Fibroblast of peridontal ligament (primary cell): ENCODE measurements at regions not wholly inside any gene's neighbourhood (a gene's known extent, or its start where the extent isn't known, plus 50 kb on each side); places are given as distances from the start of the nearest gene placed in this dataset.
A peak's percentile ranks its signal among the peaks of the same experiment; 100 is the strongest.

ENCODE experiments used
- DNase-seq: peaks from one replicate; pipeline ENCODE4 v3.0.0-alpha.2; 2010; ENCODE audit errors: extremely low read depth

DNA sequence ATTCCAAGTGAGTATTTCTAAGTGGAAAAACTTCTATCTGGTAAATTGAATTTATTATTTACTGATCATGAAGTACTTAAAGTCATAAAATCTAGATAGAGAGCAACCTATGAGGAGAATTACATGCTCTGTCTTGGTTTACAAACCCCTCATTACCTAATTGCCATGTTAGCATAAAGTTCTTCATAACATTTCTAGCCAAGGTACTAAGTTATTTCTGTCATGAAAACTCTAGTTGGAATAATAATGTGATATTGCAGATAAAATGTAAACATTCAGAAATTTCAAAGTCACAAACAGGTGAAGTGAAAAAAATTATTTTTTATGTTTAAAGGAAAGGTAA lies 228.6 kb downstream of the TTLL7 start:
- no peak for DNase-seq

DNA sequence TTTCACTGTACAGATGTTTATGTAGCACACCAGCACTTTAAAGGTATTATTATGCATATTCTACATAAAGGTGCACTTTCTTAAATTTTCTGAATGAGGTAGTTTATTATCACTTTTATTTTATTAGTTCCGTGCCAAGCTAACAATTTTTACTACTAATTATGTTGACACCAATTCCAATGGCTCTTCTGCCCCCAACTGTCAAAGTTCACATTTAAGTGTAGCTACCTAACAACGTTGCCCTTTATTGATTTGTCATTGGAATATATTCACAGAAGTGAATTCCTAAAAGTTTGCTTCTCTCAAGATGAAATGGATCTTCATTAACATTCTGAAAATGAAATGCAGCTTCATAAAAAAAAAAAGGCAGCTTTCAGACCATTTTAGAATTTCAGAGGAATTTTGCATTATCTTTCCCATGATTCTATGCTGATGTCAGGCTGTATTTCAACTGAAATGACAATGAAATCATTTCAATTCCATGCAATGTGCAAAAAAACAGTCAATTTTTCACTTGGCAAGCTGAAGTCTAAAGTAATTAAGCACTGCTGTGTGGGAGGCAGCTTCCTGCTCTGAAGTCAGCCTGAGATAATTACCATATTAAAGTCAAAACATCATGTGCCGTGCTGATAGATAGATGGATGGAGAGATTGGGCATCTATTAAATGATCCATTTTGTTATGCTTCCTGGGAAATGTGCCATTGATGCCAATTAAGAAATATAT lies 229.2 kb downstream of the TTLL7 start:
- DNase-seq, result no peak

DNA sequence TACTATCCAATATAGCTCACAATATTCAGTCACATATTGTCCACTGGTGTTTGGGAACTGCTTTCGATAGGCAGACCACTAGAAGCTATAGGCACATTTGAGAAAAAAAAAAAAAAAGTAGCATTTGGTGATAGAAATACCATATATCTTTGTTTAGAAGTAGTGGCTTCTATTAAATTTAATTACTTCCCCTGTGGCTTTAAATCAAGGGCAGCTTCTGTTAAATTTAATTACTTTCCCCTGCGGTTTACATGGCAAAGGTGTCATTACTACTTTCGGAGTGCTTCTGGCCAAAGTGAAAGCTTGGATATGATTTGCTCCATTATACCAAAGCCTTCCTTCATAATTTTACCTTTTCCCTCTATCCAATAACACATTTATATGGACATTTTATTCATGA lies 229.9 kb downstream of the TTLL7 start:
- DNase-seq, result no peak

DNA sequence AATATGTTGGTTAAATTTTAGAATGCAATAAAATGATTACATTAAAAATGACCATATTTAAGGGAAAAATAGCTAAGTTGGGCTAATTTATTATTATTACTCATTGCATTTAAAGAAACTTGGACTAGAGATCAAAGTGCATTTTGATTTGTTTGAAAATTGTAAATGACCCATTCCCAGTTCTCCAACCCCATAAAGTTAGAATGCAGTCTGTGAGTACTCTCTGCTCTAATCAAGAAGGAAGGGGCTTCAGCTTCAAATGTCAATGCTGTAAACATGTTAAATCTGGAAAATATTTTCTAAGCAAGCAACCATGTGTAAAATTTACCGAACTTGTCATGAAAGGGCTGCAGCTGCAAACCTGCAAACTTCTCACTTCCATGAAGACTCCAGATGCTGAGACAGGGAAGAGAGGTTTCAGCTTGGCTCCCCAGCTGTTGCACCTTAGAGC lies 232.7 kb downstream of the TTLL7 start:
- DNase-seq, result no peak

DNA sequence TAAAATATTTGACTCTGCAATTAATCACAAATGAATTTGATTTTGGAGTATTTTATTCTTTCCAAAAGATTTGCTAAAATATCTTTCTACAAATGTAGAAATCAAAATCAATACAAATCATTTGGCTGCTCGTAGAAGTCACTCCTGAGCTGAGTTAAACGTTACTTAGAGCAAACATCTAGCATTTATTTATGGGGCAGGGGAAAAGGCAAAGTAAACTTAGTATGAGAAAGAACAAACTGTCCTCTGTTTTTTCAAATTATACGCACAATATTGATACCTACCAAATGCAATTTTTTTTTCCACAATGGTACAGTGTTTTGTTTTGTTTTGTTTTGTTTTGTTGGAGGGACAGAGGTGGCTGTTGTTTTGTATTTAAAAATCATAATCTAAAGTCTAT lies 233.8 kb downstream of the TTLL7 start:
- DNase-seq, result no peak

DNA sequence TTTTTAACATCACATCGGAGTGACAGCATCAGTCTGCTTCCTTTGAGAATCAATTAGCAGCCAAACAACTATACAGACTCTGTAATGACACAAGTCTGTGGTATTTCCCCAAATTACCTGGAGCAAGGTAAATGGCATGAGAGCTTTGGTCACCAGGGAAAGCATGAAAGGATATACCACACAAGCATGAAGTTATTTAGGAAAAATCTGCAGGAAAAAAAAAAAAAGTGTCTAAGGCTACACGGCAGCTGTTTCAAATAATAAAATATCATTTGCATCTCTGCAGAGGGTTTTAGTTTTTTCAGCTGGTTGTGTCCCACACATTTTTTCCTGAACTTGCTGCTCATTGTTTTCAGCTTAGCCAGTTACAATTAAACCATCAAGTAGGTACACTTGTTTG lies 234.7 kb downstream of the TTLL7 start:
- peak; percentile 18 for DNase-seq

DNA sequence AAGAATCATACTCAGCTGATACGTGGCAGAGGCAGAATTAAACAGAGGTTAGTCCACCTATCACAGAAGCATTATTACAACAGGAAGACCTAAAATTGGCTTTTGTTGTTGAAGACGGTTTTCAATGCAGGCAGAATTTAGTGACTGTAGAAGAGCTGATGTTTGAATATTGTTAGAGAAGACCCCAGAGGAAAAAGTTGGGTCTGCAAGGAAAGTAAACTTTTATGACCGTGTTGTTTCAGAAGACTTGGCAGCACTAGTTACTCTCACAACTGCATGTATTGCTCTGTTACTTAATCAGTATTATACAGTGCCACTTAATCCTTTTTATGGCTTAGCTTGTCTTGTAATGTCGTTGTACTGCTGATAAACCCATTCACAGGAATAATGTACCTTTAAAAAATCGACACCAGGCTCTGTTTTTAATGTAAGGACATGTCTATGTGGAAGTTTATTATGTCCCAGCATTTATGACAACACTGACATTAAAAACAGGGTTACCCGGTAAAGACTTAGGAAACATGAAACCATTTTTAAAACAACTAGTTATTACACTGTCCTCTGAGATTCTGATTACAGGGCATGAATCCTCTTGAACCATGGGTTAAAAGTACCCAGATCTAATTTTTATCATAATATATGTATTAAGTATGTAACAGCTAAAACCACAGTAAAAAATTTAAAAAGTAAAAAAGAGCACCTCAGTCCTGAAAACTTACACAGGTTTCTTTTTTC lies 235.4 kb downstream of the TTLL7 start:
- no peak for DNase-seq

DNA sequence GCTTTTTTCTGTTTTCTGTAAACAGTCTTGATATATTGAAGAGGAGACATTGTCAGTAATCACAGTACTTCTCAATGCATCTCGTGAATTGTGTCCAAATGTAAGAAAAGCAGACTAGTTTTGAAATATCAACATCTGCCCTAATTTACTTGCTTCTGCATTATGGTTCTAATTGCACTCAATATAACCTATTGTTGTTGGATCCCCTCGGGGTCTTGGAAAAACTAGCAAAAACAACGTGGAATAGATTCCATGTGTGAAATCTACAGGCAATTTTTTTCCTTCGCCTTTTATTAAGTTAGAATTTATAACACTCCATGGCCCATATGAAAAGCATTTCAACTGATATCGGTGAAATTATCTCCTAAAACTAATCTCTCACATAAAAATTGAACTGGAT lies 236.5 kb downstream of the TTLL7 start:
- no peak for DNase-seq

DNA sequence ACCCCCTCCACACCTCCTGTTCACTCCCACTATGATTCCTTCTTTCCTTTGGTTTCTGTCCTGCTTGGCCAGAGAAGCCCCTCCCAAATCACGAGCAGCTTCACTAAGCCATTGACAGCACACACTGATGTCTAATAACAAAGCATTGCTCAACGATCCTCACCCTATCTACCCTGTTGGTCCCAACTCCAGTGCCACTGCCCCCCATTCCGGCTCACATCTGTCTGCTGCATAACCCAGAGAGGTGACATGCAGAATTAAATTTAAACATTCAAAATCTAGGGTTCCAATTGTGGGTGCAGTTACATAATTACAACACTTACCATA lies 236.9 kb downstream of the TTLL7 start:
- no peak for DNase-seq

DNA sequence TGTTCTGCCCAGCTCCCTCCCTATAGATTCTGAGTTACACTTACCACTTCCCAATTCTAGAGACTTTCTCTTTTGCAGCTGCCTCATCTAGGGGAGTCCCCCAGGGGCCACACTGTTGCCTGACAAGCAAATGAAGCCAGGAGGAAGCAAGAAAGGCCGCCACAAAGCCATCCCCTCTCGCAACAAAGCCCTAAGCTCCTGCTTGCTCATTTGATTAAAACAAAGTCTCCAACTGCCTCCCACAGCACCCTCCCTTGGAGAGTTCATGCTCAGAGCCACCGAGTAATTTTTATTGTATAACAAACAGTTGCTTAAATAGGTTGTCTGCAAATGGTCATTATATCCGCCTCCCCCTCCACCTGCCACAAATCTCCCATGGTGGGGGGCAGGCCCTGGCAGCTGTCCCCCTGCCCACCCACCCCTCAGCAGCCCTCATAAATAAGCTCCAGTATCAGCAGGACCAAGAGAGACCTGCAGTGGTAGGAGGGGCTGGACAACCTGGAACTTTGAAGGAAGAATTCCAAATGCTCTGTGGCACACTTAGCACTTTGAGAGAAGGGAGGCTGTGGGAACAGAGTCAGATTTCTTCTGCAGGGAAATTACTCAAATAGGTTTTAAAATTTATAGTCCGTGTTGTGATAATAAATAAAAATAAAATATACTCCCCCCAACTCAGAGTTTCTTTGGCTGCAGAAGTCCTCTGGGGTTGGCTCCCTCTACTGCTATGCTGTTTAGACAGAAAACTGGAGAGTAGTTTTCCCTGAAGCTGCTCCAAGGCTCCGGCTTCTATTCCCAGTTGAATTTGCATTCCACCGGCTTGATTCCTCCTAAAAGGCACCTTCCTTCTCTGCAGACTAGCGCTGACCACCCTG lies 237.5 kb downstream of the TTLL7 start:
- DNase-seq, result no peak

DNA sequence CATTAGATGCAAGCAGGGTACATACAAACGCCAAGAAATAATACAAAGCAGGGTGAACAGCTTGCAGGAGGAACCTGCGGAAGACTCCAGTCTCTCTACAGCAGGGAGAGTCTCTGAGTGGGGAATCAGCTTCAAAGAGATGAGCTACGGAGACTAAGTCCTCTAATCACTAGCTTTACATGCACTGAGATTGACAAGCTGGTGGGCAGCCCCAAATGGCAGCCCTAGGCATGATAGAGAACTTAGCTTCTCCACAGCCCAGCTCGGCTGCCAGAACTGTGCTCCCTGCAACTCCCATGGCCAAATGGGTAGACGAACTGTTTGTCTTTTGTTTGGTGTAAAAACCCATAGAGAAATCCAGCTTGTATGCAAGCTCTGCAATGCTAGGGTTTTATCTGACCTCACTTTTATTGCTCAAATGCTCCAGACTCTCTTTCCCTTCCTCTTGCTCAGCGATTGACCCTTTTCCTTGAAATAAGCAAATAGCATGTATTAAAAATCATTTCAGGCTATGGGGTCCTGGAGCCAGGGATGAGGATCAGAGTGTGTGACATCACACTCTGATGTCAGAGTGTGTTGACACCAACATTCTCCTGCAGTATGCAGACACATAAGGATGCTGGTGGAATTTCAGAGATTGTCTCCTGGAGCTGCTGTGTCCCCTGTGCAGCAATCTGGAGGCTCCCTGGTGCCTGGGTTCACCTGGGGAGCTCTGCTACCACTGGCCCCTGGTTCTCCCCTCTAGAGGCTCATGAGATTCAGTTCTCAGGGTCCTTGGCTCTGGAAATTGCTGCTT lies 238.5 kb downstream of the TTLL7 start:
- DNase-seq, result no peak

DNA sequence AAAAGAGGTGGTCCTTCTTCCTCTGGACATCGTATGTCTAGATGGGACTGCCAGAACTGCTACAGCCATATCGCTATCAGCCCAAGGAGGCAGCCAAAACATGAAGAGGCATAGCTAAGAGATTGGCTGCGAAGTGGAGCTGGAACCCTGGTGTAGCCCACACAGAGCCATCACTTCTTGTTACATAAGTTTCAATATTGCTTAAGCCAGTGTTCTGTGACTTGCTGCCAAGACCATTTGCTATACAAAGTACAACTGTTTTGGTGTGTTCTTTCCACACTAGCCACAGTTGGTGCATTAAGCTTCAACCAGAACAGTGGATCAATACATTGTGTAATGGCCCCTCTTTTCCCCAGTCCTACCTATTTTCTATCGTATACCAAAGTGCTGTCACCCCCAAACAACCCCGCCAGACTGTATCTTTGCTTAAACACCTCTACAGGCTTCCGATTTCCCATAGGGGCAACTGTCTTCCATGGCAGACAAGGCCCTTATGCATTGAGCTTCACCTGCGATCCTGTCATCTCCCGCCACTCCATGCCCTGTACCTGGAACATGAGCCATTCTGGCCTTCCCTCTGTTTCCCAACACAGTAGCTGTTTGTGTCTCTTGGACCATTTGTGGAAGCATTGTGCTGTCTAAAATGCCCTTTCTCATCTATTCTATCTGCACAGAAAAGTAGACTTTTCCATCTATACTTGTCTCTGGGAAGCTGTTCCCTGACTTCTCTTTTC lies 241.8 kb downstream of the TTLL7 start:
- no peak for DNase-seq

DNA sequence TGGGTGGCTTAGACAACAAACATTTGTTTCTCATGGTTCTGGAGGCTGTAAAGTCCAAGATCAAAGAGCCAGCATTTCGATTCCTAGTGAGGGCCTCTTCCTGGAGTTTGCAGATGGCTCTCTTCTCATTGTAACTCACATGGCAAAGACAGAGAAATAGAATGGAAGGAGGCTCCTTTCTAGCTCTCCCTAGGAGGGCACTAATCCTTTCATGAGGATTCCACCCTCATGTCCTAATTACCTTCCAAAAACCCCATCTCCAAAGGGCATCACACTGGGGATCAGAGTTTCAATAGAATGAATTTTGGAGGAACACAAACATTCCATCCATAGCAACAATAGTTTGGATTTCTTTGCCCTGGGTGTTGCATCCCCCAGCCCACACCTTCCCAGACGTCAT lies 247.3 kb downstream of the TTLL7 start:
- no peak for DNase-seq

DNA sequence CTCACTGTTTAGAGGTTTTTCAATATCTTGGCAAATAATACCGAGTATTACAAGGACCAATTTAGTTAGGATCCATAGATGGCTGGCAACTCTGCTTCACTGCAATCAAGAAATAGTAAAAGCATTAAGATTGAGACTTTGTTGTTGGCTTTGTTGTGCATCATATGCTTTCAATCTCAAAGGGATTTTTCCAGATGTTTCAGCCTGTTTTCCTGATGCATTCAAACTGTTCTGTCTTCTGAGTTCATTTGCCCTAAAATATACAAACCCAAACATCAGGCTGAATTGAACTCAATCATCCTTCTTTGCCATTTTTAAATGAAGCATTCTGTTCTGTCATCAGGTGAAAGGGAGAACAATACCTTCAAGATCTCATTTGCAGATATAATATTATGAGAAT lies 248.7 kb downstream of the TTLL7 start:
- DNase-seq, result no peak

DNA sequence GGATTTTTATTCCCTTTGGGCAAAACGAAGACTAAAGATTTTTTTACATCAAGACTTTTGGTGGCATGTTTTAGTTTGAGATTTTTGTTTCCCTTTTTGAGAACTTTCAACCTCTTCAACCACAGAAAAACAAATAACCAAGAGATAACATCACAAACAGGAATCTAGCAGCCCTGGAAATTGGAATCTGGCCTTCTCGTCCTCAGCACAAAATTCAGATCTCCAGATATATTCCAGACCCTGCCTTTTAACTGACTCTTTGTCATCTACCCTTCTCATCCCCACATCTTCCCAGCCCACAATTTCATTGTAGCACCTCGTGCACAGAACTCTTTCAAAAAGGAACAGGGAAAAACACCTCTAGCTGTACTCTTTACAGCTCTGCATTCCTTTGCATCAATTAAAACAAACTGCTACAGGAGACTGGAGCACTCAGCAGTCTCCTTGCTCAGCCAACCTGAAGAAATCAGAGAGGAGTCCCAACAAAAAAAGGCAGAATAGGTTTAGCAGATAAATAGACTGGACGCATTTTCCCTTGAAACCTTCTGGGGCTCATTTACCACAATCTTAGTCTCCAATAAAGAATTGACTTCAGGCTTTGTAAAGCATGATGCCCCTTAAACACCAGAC lies 251.0 kb downstream of the TTLL7 start:
- DNase-seq, result no peak

DNA sequence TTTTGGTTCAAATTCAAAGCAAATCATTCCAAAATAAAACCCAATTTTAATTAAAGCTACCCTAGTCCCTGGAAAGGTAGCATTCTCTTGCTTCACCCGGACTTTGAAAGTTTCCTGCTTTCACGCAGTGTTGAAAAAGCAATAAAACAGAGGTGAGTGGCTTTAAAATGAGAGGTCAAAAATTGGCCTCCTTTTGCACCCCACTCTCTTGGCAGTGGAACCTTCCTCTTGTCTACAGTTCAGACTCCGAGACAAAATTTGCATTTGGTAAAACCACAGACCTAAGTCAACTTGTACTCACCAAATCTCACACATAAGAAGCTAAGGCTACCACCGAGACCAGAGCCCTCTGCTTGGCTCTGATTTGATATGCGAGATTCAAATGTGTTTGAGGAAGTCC lies 252.7 kb downstream of the TTLL7 start:
- no peak for DNase-seq

DNA sequence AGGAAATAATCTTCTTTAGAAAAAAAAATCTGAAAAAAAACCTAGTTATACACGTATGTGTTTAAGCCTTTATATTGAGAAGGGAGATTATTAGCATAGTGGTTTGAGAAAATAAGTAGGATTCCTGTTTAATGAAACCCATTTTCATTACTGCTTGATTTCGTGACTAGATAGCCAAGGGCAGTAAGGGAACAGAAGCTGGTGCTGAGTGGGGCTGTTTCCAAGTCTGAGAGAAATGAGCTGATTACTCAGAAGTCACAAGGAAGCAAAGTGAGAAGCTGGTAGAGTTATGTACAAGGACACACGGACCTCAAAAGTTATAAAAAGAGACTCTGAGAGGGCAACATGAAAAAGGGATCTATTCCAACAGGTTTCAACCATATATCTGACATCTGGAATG lies 256.5 kb downstream of the TTLL7 start:
- DNase-seq, result no peak

DNA sequence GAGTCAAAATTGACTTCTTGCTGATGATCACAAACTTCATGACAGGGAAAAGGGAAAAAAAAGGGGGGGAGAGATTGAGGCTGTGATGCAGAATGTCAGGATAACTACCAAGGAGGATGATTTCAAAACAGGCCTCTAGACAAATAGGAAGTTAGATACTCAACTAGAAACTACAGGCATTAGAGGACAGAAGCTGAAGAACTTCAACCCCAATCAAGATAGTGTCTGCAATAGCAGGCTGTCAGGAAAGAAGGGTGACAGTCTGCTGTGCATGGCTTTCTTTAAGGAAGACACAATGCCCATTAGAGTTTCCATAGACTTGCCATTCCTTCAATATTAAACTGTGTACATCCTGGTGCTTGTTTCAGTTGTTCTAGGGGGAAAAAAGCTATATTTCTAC lies 257.2 kb downstream of the TTLL7 start:
- no peak for DNase-seq

DNA sequence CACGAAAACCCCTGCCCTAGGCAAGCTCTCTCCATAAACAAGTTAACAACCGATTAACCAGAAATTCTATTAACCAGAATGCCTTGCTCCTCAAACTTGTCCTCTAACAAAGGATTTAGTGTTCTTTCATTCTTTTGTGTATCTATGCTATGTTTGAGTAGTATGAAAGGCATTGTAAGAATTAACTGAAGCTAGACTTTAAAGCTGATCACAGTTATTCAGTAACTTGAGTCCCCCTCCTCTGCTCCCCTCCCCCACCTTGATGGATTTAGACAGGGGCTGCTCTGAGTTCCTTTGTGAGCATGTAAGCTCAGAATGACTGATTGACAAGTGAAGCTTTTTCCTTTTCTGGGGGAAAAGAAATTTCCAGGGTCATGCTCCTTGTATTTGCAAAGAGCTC lies 257.6 kb downstream of the TTLL7 start:
- DNase-seq, result no peak

DNA sequence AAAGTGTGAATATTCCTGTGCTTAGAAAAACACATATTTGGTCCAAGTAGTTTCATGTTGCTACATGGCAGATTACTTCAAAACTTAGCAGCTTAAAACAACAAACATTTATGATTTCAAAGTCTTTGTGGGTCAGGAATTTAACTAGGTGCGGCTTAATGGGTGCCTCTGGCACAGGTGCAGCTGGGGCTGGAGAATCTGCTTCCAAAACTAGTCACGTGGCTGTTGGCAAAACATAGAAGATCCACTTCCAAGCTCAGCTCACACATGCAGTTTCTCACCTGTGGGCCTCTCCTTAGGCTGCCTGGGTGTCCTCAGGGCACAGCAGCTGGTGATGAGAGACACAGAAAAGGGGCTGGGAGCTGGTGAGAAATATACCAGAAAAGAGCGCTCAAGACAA lies 263.4 kb downstream of the TTLL7 start:
- DNase-seq, result no peak

DNA sequence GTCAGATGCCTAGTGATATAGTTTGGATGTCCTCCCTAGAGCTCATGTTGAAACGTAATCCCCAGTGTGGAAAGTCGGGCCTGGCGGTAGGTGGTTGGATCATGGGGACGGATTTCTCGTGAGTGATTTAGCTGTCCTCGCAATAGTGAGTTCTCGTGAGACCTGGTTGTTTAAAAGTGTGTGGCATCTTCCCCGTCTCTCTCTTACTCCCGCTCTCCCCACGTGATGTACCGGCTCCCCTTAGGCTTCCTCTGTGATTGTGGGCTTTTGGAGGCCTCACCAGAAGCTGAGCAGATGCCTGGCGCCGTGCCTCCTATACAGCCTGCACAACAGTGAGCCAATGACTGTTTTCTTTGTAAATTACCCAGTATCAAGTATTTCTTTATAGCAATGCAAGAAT lies 264.5 kb downstream of the TTLL7 start:
- DNase-seq, result no peak
